Liver (tissue), 3 donors: ENCODE measurements at regions not wholly inside any gene's neighbourhood (a gene's known extent, or its start where the extent isn't known, plus 50 kb on each side); places are given as distances from the start of the nearest gene placed in this dataset.

Experiments
- JUND ChIP-seq, 2 donors: IDR thresholded peaks; 2 replicates each; pipeline ENCODE4 v1.6.1; 2016; ENCODE audit warnings: antibody characterized with exemption in 2 of 2
- REST ChIP-seq: IDR thresholded peaks from 2 replicates; pipeline ENCODE4 v1.6.1; 2016; ENCODE audit warnings: antibody characterized with exemption, mild to moderate bottlenecking
- SP1 ChIP-seq: IDR thresholded peaks from 2 replicates; pipeline ENCODE4 v1.6.1; 2018; ENCODE audit warnings: antibody characterized with exemption, mild to moderate bottlenecking
- YY1 ChIP-seq: IDR thresholded peaks from 2 replicates; pipeline ENCODE4 v1.6.1; 2016; ENCODE audit warnings: antibody characterized with exemption, mild to moderate bottlenecking
- TF ChIP-seq, protein P1 (sequence below): fragments of 150-350 bp; IDR thresholded peaks from 2 replicates; pipeline ENCODE4 v1.5.1; 2017; ENCODE audit warnings: improper control_type of control experiment, low read depth, low read length; ENCODE audit not compliant: missing input control
- TF ChIP-seq, protein P2 (sequence below): IDR thresholded peaks from 2 replicates; pipeline ENCODE4 v1.6.1; 2016; ENCODE audit warnings: antibody characterized with exemption
- donor health status: healthy.
- donor health status: healthy.

DNA sequence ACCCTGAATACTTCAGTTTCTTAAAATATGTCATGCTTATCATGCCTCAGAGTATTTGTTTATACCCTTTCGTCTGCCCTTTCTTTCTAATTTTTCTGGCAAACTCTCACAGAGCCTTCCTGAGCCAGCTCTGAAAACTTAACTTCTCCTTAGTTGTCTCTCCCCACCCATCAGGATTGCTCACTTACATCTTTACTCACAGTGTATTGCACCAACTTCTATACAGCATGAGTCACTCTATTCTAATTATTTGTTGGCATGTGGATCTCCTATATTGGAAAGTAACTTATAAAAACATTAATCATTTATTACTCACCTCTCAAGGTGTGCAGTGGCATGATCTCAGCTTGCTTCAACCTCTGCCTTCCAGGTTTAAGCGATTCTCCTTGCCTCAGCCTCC lies 114.9 kb downstream of the FANCF start:
- TF ChIP-seq, protein P1, sequence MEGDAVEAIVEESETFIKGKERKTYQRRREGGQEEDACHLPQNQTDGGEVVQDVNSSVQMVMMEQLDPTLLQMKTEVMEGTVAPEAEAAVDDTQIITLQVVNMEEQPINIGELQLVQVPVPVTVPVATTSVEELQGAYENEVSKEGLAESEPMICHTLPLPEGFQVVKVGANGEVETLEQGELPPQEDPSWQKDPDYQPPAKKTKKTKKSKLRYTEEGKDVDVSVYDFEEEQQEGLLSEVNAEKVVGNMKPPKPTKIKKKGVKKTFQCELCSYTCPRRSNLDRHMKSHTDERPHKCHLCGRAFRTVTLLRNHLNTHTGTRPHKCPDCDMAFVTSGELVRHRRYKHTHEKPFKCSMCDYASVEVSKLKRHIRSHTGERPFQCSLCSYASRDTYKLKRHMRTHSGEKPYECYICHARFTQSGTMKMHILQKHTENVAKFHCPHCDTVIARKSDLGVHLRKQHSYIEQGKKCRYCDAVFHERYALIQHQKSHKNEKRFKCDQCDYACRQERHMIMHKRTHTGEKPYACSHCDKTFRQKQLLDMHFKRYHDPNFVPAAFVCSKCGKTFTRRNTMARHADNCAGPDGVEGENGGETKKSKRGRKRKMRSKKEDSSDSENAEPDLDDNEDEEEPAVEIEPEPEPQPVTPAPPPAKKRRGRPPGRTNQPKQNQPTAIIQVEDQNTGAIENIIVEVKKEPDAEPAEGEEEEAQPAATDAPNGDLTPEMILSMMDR = no peak
- TF ChIP-seq REST = no peak
- TF ChIP-seq YY1 = no peak
- TF ChIP-seq JUND (IDR thresholded peaks at IDR 0.05) = no peak
- TF ChIP-seq, protein P2, sequence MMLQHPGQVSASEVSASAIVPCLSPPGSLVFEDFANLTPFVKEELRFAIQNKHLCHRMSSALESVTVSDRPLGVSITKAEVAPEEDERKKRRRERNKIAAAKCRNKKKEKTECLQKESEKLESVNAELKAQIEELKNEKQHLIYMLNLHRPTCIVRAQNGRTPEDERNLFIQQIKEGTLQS = no peak
- no peak for TF ChIP-seq SP1
